Panc1 (cell line): ENCODE measurements at regions not wholly inside any gene's neighbourhood (a gene's known extent, or its start where the extent isn't known, plus 50 kb on each side); places are given as distances from the start of the nearest gene placed in this dataset.

Experiments
- ATAC-seq: fragments of 200-7000 bp; cut with Tn5 transposase; 2 replicates; pipeline ENCODE4 v1.9.1; 2020; ENCODE audit warnings: mild to moderate bottlenecking, moderate library complexity
- BruUV-seq: library from RNA; stranded (reverse); fragments of 400-500 nt; replicated peaks from 2 replicates; lab custom pipeline; 2021; lab: Mats Ljungman, UMichigan
- CTCF ChIA-PET: fragments of 300-600 bp; sonication (Branson Sonifier 250); formaldehyde crosslinking; loops from one replicate; lab custom pipeline; 2022; ENCODE audit warnings: antibody characterized with exemption; lab: Charles Lee
- POLR2A ChIA-PET: fragments of 300-600 bp; sonication (Branson Sonifier 250); formaldehyde crosslinking; loops from one replicate; lab custom pipeline; 2022; ENCODE audit warnings: antibody characterized with exemption; lab: Charles Lee
- DNase-seq: peaks from one replicate; pipeline ENCODE4 v3.0.0-alpha.2; 2010; ENCODE audit warnings: low read depth, low spot score
- H3K27ac ChIP-seq: 2 replicates; pipeline ENCODE4 v1.5.1; 2011; ENCODE audit warnings: mild to moderate bottlenecking, low read length, inconsistent platforms
- H3K27me3 ChIP-seq: fragments of 200-500 bp; sonication (Bioruptor generic); 2 replicates; pipeline ENCODE4 v1.6.0; 2014; ENCODE audit warnings: low read length, inconsistent platforms; ENCODE audit not compliant: control insufficient read depth, insufficient read depth
- H3K36me3 ChIP-seq: fragments of 200-500 bp; sonication (Bioruptor generic); 2 replicates; pipeline ENCODE4 v1.5.1; 2014; ENCODE audit warnings: inconsistent platforms, mild to moderate bottlenecking, low read length, moderate library complexity; ENCODE audit not compliant: control insufficient read depth, insufficient read depth
- H3K4me1 ChIP-seq: 2 replicates; pipeline ENCODE4 v1.5.1; 2011; ENCODE audit warnings: inconsistent platforms, mild to moderate bottlenecking, low read length, moderate library complexity; ENCODE audit not compliant: control insufficient read depth, insufficient read depth
- H3K4me3 ChIP-seq, 2 experiments: 2 replicates each; pipeline ENCODE4 v1.5.1; 2011 to 2012; ENCODE audit warnings: low read depth in 2 of 2, low read length in 2 of 2, mild to moderate bottlenecking in 2 of 2, inconsistent platforms in 1 of 2, moderate library complexity in 1 of 2
- H3K9me3 ChIP-seq: fragments of 200-500 bp; sonication (Bioruptor generic); 2 replicates; pipeline ENCODE4 v1.5.1; 2014; ENCODE audit warnings: low read depth, mild to moderate bottlenecking, inconsistent platforms, low read length, moderate library complexity; ENCODE audit not compliant: control insufficient read depth, insufficient read depth
- CTCF ChIP-seq: fragments of 450-650 bp; IDR thresholded peaks from 2 replicates; pipeline ENCODE4 v1.5.1; 2017; ENCODE audit warnings: mild to moderate bottlenecking
- POLR2AphosphoS5 ChIP-seq: IDR thresholded peaks from 2 replicates; pipeline ENCODE4 v1.6.1; 2012; ENCODE audit warnings: mild to moderate bottlenecking, low read depth, low read length, moderate library complexity
- REST ChIP-seq, 2 experiments: IDR thresholded peaks; 2 replicates each; pipeline ENCODE4 v1.6.1; 2011 to 2012; ENCODE audit warnings: low read depth in 2 of 2, control low read depth in 1 of 2, low read length in 1 of 2, mild to moderate bottlenecking in 1 of 2, moderate library complexity in 1 of 2; ENCODE audit not compliant: insufficient read depth in 1 of 2
- SIN3A ChIP-seq: IDR thresholded peaks from 2 replicates; pipeline ENCODE4 v1.6.1; 2012; ENCODE audit warnings: low read depth, mild to moderate bottlenecking, low read length, moderate library complexity, borderline replicate concordance; ENCODE audit not compliant: insufficient read depth
- TCF7L2 ChIP-seq: IDR thresholded peaks from 2 replicates; pipeline ENCODE4 v1.6.1; 2011; ENCODE audit warnings: mild to moderate bottlenecking, low read depth, low read length, inconsistent platforms
- in situ Hi-C: cut with HindIII; loops from 2 replicates; pipeline ENCODE4 v1.10.0; 2016; ENCODE audit warnings: low sequenced_read_pairs, low pct_unique_long_range_greater_than_20kb
- intact Hi-C: fragments of 100-400 bp; cut with micrococcal nuclease; formaldehyde crosslinking; loops from one replicate; pipeline ENCODE4 v1.10.0; 2022; ENCODE audit not compliant: unreplicated experiment

- H3K4me3 ChIP-seq, result no peak overlapping the region
- ATAC-seq (no peak), DNase-seq (no peak)
- no peaks in the 10 kb centered on the region for H3K9me3 ChIP-seq
- no peaks in the 10 kb centered on the region for H3K36me3 ChIP-seq
- no peak overlapping the region for H3K27ac ChIP-seq
- ChIA-PET POLR2A (no interaction called here), CTCF (no interaction called here)
- intact Hi-C loops (no loop called here), in situ Hi-C loops (no loop called here)
- H3K27me3 ChIP-seq, result no peaks in the 10 kb centered on the region
- no peaks in the 10 kb centered on the region for H3K4me1 ChIP-seq
- no TSS peak for BruUV-seq
- TF ChIP-seq SIN3A, result no peak
- TF ChIP-seq POLR2AphosphoS5, result no peak
- no peak for TF ChIP-seq REST (IDR thresholded peaks at IDR 0.05; ENCODE audit: insufficient read depth in 1 of 2, low read depth in 2 of 2, low read length in 1 of 2)
- no peak for TF ChIP-seq CTCF
These were observed 237.2 kb downstream of the TOX3 start for GRCh38 chr16:52309446-52310416.

- ATAC-seq, result no peak
- TF ChIP-seq TCF7L2 (no peak), REST (IDR thresholded peaks at IDR 0.05; ENCODE audit: insufficient read depth in 1 of 2, low read depth in 2 of 2, low read length in 1 of 2) (no peak), POLR2AphosphoS5 (no peak), CTCF (no peak), SIN3A (no peak)
- ChIA-PET CTCF (no interaction called here), POLR2A (no interaction called here)
- Histone ChIP-seq H3K27ac (no peak overlapping the region), H3K4me1 (no peaks in the 10 kb centered on the region), H3K36me3 (no peaks in the 10 kb centered on the region), H3K4me3 (no peak overlapping the region), H3K27me3 (no peaks in the 10 kb centered on the region), H3K9me3 (no peaks in the 10 kb centered on the region)
- BruUV-seq, result no TSS peak
- intact Hi-C loops, result no loop called here
- in situ Hi-C loops, result no loop called here
- DNase-seq, result no peak
These were observed 238.9 kb downstream of the TOX3 start for GRCh38 chr16:52308051-52308450.
